ENCODE measurements at regions not wholly inside any gene's neighbourhood (a gene's known extent, or its start where the extent isn't known, plus 50 kb on each side); places are given as distances from the start of the nearest gene placed in this dataset.

DNA sequence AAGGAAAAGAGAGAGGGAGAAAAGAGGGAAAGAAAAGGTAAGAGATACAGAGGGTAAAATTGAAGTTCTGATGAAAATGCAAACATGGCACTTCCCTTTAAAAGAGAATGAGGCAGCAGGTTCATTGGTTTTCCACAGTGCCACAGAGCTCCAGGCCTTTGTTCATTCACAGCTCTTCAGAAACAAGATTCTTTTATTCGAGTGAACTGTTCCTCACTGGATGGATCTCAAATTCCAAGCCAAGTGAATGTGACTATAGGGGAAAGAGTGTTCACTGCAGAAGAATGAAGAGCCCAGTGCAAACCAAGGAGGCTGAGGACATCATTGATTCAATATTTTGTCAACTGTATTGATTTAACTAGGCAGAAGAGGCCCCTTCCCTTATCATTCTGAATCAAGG lies 280.3 kb upstream of the PROK2 start:
- no peak for TF ChIP-seq EZH2 (IDR thresholded peaks at IDR 0.05)
- TF ChIP-seq, protein P1, sequence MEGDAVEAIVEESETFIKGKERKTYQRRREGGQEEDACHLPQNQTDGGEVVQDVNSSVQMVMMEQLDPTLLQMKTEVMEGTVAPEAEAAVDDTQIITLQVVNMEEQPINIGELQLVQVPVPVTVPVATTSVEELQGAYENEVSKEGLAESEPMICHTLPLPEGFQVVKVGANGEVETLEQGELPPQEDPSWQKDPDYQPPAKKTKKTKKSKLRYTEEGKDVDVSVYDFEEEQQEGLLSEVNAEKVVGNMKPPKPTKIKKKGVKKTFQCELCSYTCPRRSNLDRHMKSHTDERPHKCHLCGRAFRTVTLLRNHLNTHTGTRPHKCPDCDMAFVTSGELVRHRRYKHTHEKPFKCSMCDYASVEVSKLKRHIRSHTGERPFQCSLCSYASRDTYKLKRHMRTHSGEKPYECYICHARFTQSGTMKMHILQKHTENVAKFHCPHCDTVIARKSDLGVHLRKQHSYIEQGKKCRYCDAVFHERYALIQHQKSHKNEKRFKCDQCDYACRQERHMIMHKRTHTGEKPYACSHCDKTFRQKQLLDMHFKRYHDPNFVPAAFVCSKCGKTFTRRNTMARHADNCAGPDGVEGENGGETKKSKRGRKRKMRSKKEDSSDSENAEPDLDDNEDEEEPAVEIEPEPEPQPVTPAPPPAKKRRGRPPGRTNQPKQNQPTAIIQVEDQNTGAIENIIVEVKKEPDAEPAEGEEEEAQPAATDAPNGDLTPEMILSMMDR (IDR thresholded peaks at IDR 0.05) = no peak
